CD4-positive, alpha-beta T cell (primary cell): ENCODE measurements at regions not wholly inside any gene's neighbourhood (a gene's known extent, or its start where the extent isn't known, plus 50 kb on each side); places are given as distances from the start of the nearest gene placed in this dataset.
"Not testable (repeated sequence)": the region's sequence is repeated elsewhere in the genome, so short reads cannot be mapped to it uniquely, and the experiment has no call there.

Experiments
- ATAC-seq: fragments of 200-7000 bp; cut with Tn5 transposase; one replicate; pipeline ENCODE4 v1.10.0; 2022; ENCODE audit warnings: mild to moderate bottlenecking; ENCODE audit not compliant: poor library complexity
- CTCF ChIA-PET: fragments of 350-600 bp; sonication (Branson Sonifier 250); formaldehyde crosslinking; loops from one replicate; lab custom pipeline; 2021; ENCODE audit warnings: antibody characterized with exemption, inconsistent platforms; lab: Charles Lee
- POLR2A ChIA-PET: fragments of 350-600 bp; sonication (Branson Sonifier 250); formaldehyde crosslinking; loops from one replicate; lab custom pipeline; 2021; ENCODE audit warnings: antibody characterized with exemption, inconsistent platforms; lab: Charles Lee
- DNase-seq, 14 experiments: peaks; one replicate each; pipeline ENCODE4 v3.0.0-alpha.2; 2013 to 2020; ENCODE audit warnings: mixed read lengths in 2 of 14
- H3K27ac ChIP-seq, 2 donors: one replicate each; pipeline versions ENCODE4 v1.5.1 to v1.7.0; 2013; ENCODE audit warnings: low read length in 2 of 2, low read depth in 1 of 2, mild to moderate bottlenecking in 1 of 2
- H3K27me3 ChIP-seq, 2 experiments: 1 replicate in 1 of 2; 2 replicates in 1 of 2; pipeline versions ENCODE4 v1.6.1 to v1.7.0; 2013; ENCODE audit warnings: low read length in 2 of 2, control low read depth in 1 of 2, mild to moderate bottlenecking in 1 of 2, moderate library complexity in 1 of 2; ENCODE audit not compliant: insufficient read depth in 2 of 2, control insufficient read depth in 1 of 2
- H3K36me3 ChIP-seq: one replicate; pipeline ENCODE4 v1.6.1; 2013; ENCODE audit warnings: low read length, control low read depth; ENCODE audit not compliant: insufficient read depth
- H3K4me1 ChIP-seq: one replicate; pipeline ENCODE4 v1.6.1; 2013; ENCODE audit warnings: low read length, control low read depth; ENCODE audit not compliant: insufficient read depth
- H3K4me3 ChIP-seq: one replicate; pipeline ENCODE4 v1.5.1; 2013; ENCODE audit warnings: mild to moderate bottlenecking, low read length, moderate library complexity
- H3K9me3 ChIP-seq, 2 experiments: 1 replicate in 1 of 2; 2 replicates in 1 of 2; pipeline versions ENCODE4 v1.6.1 to v1.7.0; 2013; ENCODE audit warnings: low read length in 2 of 2, mild to moderate bottlenecking in 2 of 2, control low read depth in 1 of 2, moderate library complexity in 1 of 2; ENCODE audit not compliant: control insufficient read depth in 1 of 2, insufficient read depth in 1 of 2
- H3K27ac Mint-ChIP-seq: one replicate; pipeline ENCODE4 v1.8.0; 2020; ENCODE audit warnings: mixed read lengths
- H3K27me3 Mint-ChIP-seq: one replicate; pipeline ENCODE4 v1.8.0; 2021; ENCODE audit warnings: mixed read lengths
- H3K36me3 Mint-ChIP-seq: one replicate; pipeline ENCODE4 v1.8.0; 2021; ENCODE audit warnings: low read depth, mixed read lengths
- H3K4me1 Mint-ChIP-seq: one replicate; pipeline ENCODE4 v1.8.0; 2021; ENCODE audit warnings: low read depth, mixed read lengths
- H3K4me3 Mint-ChIP-seq: one replicate; pipeline ENCODE4 v1.8.0; 2020; ENCODE audit warnings: mild to moderate bottlenecking, mixed read lengths
- H3K9me3 Mint-ChIP-seq: one replicate; pipeline ENCODE4 v1.8.0; 2020; ENCODE audit warnings: mixed read lengths
- intact Hi-C, 2 experiments: fragments of 100-400 bp; cut with DNase I in 1 of 2; cut with micrococcal nuclease in 1 of 2; formaldehyde crosslinking; loops; one replicate each; pipeline versions ENCODE4 v1.15.1 to v1.9.0; 2023 to 2025; cut with DNase I, micrococcal nuclease
- TF ChIP-seq, protein P1 (sequence below): fragments of 200-600 bp; IDR thresholded peaks from one replicate; pipeline ENCODE4 v1.8.0; 2022; ENCODE audit warnings: antibody characterized with exemption, mild to moderate bottlenecking

DNA sequence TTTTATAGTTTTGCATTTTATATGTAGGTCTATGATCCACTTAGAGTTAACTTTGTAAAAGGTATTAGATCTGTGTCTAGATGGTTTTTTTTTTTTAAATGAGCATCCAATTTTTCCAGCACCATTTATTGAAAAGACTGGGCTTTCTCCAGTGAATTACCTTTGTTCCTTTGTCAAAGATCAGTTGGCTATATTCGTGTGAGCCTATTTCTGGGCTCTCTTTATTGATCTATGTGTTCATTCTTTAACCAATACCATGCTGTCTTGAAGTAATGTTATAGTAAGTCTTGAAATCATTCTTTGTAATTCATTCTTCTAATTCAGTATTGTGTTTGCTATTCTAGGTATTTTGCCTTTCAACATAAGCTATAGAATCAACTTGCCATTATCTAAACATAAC lies 165.4 kb upstream of the ARPP21 start:
- POLR2A ChIA-PET: no interaction called here
- H3K36me3 ChIP-seq: no peaks in the 10 kb centered on the region

DNA sequence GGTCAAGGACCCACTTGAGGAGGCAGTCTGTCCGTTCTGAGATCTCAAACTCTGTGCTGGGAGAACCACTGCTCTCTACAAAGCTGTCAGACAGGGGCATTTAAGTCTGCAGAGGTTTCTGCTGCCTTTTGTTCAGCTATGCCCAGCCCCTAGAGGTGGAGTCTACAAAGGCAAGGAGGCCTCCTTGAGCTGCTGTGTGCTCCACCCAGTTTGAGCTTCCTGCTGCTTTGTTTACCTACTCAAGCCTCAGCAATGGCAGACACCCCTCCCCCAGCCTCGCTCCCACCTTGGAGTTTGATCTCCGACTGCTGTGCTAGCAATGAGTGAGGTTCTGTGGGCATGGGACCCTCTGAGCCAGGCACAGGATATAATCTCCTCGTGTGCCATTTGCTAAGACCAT lies 156.8 kb upstream of the ARPP21 start:
- H3K27me3 Mint-ChIP-seq, H3K27ac Mint-ChIP-seq, H3K27me3 ChIP-seq, H3K36me3 Mint-ChIP-seq, intact Hi-C loops, H3K4me1 ChIP-seq, POLR2A ChIA-PET, H3K4me1 Mint-ChIP-seq, H3K27ac ChIP-seq, ATAC-seq, H3K9me3 ChIP-seq, H3K36me3 ChIP-seq, H3K4me3 Mint-ChIP-seq, CTCF ChIA-PET, H3K9me3 Mint-ChIP-seq, H3K4me3 ChIP-seq: not testable (repeated sequence)
- DNase-seq: peak in 1 of 14 experiments; percentile 0

More for the DNA sequence above, 165.4 kb upstream of the ARPP21 start:
- Histone ChIP-seq H3K4me3 (no peak overlapping the region), H3K27ac (no peak overlapping the region), H3K9me3 (no peaks in the 10 kb centered on the region), H3K4me1 (no peaks in the 10 kb centered on the region), H3K27me3 (no peaks in the 10 kb centered on the region)
- DNase-seq (no peak), ATAC-seq (no peak)
- Mint-ChIP-seq H3K27ac (no peak overlapping the region), H3K9me3 (peaks cover 9% of the 10 kb centered on the region), H3K4me3 (no peak overlapping the region), H3K36me3 (no peaks in the 10 kb centered on the region), H3K4me1 (no peaks in the 10 kb centered on the region), H3K27me3 (no peaks in the 10 kb centered on the region)
- TF ChIP-seq, protein P1, sequence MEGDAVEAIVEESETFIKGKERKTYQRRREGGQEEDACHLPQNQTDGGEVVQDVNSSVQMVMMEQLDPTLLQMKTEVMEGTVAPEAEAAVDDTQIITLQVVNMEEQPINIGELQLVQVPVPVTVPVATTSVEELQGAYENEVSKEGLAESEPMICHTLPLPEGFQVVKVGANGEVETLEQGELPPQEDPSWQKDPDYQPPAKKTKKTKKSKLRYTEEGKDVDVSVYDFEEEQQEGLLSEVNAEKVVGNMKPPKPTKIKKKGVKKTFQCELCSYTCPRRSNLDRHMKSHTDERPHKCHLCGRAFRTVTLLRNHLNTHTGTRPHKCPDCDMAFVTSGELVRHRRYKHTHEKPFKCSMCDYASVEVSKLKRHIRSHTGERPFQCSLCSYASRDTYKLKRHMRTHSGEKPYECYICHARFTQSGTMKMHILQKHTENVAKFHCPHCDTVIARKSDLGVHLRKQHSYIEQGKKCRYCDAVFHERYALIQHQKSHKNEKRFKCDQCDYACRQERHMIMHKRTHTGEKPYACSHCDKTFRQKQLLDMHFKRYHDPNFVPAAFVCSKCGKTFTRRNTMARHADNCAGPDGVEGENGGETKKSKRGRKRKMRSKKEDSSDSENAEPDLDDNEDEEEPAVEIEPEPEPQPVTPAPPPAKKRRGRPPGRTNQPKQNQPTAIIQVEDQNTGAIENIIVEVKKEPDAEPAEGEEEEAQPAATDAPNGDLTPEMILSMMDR: no peak
- intact Hi-C loops: no loop called here
- CTCF ChIA-PET: no interaction called here

DNA sequence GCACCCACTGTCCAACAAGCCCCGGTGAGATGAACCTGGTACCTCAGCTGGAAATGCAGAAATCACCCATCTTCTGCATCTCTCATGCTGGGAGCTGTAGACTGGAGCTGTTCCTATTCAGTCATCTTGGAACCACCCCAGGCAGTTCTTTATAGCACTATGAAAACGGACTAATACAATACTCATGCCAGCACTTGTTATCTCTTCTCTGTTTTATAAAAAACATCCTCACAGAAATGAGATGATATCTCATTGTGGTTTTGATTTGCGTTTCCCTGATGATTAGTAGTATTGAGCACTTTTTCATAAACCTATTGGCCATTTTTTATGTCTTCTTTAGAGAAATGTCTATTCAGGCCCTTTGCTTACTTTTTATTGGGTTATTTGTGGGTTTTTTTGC lies 156.2 kb upstream of the ARPP21 start:
- H3K36me3 Mint-ChIP-seq: no peaks in the 10 kb centered on the region

More for the DNA sequence above, 156.2 kb upstream of the ARPP21 start:
- H3K36me3 ChIP-seq: no peaks in the 10 kb centered on the region
- DNase-seq (no peak), ATAC-seq (no peak)
- TF ChIP-seq, protein P1: no peak
- Mint-ChIP-seq H3K27ac (no peak overlapping the region), H3K4me3 (no peak overlapping the region), H3K9me3 (peaks cover 8% of the 10 kb centered on the region), H3K27me3 (peaks cover 3% of the 10 kb centered on the region), H3K4me1 (no peaks in the 10 kb centered on the region)
- H3K4me3 ChIP-seq: no peak overlapping the region
- POLR2A ChIA-PET: no interaction called here
- no peaks in the 10 kb centered on the region for H3K4me1 ChIP-seq
- H3K27ac ChIP-seq: no peak overlapping the region
- CTCF ChIA-PET: no interaction called here
- intact Hi-C loops: no loop called here
- H3K27me3 ChIP-seq: no peaks in the 10 kb centered on the region
- H3K9me3 ChIP-seq: peaks cover 0 to 7% of the 10 kb centered on the region in 2 experiments
